AG10803 (cell line): ENCODE measurements at regions not wholly inside any gene's neighbourhood (a gene's known extent, or its start where the extent isn't known, plus 50 kb on each side); places are given as distances from the start of the nearest gene placed in this dataset.

Experiments
- DNase-seq: peaks from one replicate; pipeline ENCODE4 v3.0.0; 2010; ENCODE audit warnings: low read depth
- H3K4me3 ChIP-seq: 2 replicates; pipeline ENCODE4 v1.5.1; 2011; ENCODE audit warnings: mild to moderate bottlenecking, low read length, control low read depth
- CTCF ChIP-seq: conservative IDR thresholded peaks from 2 replicates; pipeline ENCODE4 v1.5.1; 2011; ENCODE audit warnings: mild to moderate bottlenecking, low read length, control low read depth, inconsistent platforms

DNA sequence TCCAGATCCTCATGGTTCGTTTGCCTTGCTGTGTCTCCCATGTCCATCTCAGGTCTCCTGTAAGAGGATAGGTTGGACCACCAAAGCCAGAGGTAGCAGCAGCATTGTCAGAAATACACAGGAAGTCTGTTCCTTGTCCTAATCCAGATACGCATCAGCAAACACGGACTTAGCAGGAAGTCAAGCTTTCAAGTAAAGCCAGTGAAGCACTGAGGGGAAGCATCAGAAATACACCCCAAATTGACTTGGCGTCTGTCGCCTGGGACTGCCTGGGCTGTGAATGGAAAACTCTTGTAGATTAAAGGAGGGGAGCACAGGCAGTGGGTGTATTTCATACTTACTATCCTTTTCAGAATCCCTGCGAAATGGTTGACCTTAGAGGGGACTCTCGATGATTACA lies 171.3 kb downstream of the PSAT1 start:
- TF ChIP-seq CTCF = no peak
- H3K4me3 ChIP-seq = no peak overlapping the region
- no peak for DNase-seq

GRCh38 chr9:78468974-78469576 lies 172.2 kb downstream of the PSAT1 start:
- H3K4me3 ChIP-seq = no peak overlapping the region
- TF ChIP-seq CTCF = no peak
- no peak for DNase-seq

- no peak overlapping the region for H3K4me3 ChIP-seq
- no peak for DNase-seq
- TF ChIP-seq CTCF = no peak
Measured at GRCh38 chr9:78470216-78470615, 173.3 kb downstream of the PSAT1 start.

GRCh38 chr9:78470741-78471140 lies 173.8 kb downstream of the PSAT1 start:
- TF ChIP-seq CTCF = no peak
- no peak overlapping the region for H3K4me3 ChIP-seq
- DNase-seq = no peak

GRCh38 chr9:78472111-78472510 lies 175.2 kb downstream of the PSAT1 start:
- TF ChIP-seq CTCF = no peak
- no peak overlapping the region for H3K4me3 ChIP-seq
- no peak for DNase-seq

GRCh38 chr9:78479441-78479840 lies 182.5 kb downstream of the PSAT1 start:
- TF ChIP-seq CTCF = no peak
- no peak overlapping the region for H3K4me3 ChIP-seq
- DNase-seq = no peak

DNA sequence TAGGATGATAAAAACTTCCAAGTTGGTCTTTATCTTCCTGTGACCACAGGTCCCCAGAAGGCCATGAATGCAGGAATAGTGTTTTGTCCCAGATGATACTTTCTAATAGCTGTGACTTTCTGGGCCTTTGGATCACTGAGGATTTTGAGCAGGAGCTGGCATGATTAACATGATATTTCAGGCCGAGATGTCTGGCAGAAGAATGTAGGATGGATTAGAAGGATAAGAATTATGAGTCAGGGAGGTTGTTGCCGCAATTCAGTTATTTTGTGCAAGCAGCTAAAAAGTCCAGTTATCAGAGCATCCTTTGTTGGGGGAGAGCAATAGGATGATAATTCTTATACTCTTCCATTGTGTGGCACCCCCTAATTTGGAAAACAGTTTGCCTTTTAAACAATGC lies 189.7 kb downstream of the PSAT1 start:
- no peak overlapping the region for H3K4me3 ChIP-seq
- TF ChIP-seq CTCF = no peak
- no peak for DNase-seq
